ENCODE measurements at regions not wholly inside any gene's neighbourhood (a gene's known extent, or its start where the extent isn't known, plus 50 kb on each side); places are given as distances from the start of the nearest gene placed in this dataset.

DNA sequence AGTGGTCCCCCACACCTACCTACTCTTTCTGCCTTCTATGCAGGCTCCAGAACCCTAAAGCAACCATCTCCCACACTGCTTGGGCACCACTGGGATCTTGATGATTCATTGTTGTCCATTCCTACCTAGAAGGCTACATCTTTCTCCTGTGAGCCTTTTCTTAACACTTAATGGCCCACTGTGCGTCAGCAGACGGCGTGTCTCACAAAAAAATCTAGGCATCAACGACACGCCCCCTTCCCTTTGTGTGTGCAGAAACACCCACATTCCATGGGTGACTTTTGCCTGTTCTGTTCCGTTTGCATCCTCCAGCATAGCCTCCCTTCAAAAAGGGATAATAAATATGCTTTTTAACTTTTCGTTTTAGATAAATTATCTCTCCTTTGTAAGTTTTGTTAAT lies 99.7 kb upstream of the CYRIA start (continued):
- TF ChIP-seq, protein P1, sequence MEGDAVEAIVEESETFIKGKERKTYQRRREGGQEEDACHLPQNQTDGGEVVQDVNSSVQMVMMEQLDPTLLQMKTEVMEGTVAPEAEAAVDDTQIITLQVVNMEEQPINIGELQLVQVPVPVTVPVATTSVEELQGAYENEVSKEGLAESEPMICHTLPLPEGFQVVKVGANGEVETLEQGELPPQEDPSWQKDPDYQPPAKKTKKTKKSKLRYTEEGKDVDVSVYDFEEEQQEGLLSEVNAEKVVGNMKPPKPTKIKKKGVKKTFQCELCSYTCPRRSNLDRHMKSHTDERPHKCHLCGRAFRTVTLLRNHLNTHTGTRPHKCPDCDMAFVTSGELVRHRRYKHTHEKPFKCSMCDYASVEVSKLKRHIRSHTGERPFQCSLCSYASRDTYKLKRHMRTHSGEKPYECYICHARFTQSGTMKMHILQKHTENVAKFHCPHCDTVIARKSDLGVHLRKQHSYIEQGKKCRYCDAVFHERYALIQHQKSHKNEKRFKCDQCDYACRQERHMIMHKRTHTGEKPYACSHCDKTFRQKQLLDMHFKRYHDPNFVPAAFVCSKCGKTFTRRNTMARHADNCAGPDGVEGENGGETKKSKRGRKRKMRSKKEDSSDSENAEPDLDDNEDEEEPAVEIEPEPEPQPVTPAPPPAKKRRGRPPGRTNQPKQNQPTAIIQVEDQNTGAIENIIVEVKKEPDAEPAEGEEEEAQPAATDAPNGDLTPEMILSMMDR (IDR thresholded peaks at IDR 0.05 in 2 of 3, conservative IDR thresholded peaks at IDR 0.05 in 1 of 3; ENCODE audit: borderline replicate concordance in 1 of 3, insufficient read depth in 1 of 3, low read depth in 2 of 3, low read length in 2 of 3) = no peak

DNA sequence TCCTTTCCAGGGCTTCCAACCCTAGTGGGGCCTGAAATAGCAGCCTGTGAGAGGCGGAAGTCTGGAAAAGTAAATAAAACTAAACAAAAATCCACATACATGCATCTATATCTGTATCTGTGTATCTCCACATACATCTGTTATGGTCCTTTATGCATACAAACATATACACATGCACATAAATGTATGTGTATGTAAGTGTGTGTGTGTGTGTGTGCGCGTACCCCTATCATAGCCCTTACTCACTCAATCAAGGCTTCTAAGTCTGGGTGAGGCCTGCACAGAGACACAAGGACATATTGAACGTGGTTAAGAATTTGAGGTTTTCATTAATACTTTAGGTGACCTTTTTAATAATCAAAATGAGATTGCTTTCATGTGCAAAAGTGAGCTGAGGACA lies 98.9 kb upstream of the CYRIA start:
- no TSS peak for BruUV-seq (replicated peaks)
- no peaks in the 10 kb centered on the region for H3K9me2 ChIP-seq (ENCODE audit: insufficient read depth)
- no peaks in the 10 kb centered on the region for H4K20me1 ChIP-seq (ENCODE audit: insufficient read depth)
- no peak for TF ChIP-seq SIN3A (IDR thresholded peaks at IDR 0.05; ENCODE audit: low read depth)
- no peak for TF ChIP-seq RAD21 (IDR thresholded peaks at IDR 0.05; ENCODE audit: low read depth)
- TF ChIP-seq FOSL1 (IDR thresholded peaks at IDR 0.05; ENCODE audit: low read depth) = no peak
- no peak for TF ChIP-seq YY1 (IDR thresholded peaks at IDR 0.05; ENCODE audit: extremely low read depth, insufficient replicate concordance, low read depth, low read length)
- no peak for TF ChIP-seq EZH2phosphoT487 (IDR thresholded peaks at IDR 0.05; ENCODE audit: borderline replicate concordance)
- TF ChIP-seq, protein P2, sequence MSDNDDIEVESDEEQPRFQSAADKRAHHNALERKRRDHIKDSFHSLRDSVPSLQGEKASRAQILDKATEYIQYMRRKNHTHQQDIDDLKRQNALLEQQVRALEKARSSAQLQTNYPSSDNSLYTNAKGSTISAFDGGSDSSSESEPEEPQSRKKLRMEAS (IDR thresholded peaks at IDR 0.05) = no peak
- TF ChIP-seq TCF7L2 (IDR thresholded peaks at IDR 0.05; ENCODE audit: borderline replicate concordance, extremely low read depth, insufficient read depth, insufficient read length) = no peak
- H3K27ac ChIP-seq (ENCODE audit: low read depth, low read length) = no peak overlapping the region
- H3K79me2 ChIP-seq (ENCODE audit: insufficient read depth, low read length) = no peaks in the 10 kb centered on the region
- no peak for ATAC-seq
- ChIA-PET CTCF (interaction anchor here (0.6 kb wide), 1 partner anchor 111 kb away, joined by 3 read pairs; no protein-coding TSS in a partner anchor), POLR2A (no interaction called here), RAD21 (ENCODE audit: low non-redundant PET in 1 of 2, low total read pairs in 2 of 2, uncharacterized antibody in 2 of 2, unreplicated experiment in 2 of 2) (no interaction called here)
- H3K9ac ChIP-seq (ENCODE audit: low read length) = no peak overlapping the region
- no peak overlapping the region for H3K4me2 ChIP-seq (ENCODE audit: low read length)
- intact Hi-C loops (cut with micrococcal nuclease) = loop anchor here (10.0 kb wide), 1 partner anchor 830 kb away; no protein-coding TSS in a partner anchor
- H3K36me3 ChIP-seq (ENCODE audit: control insufficient read depth in 1 of 2, insufficient read depth in 2 of 2, low read length in 2 of 2) = no peaks in the 10 kb centered on the region
- no peak overlapping the region for H2AFZ ChIP-seq (ENCODE audit: low read depth, low read length, poor library complexity, severe bottlenecking)
- DNase-seq (ENCODE audit: low read depth, low spot score) = no peak
- H3K4me3 ChIP-seq (replicated peaks in 1 of 2; ENCODE audit: low read depth in 1 of 2, low read length in 2 of 2) = no peak overlapping the region
- peaks cover 27% of the 10 kb centered on the region for H3K27me3 ChIP-seq (ENCODE audit: insufficient read depth, low read length)
- H3K4me1 ChIP-seq (ENCODE audit: control insufficient read depth in 1 of 2, insufficient read depth in 2 of 2, low read length in 2 of 2) = no peaks in the 10 kb centered on the region
- H3K9me3 ChIP-seq (ENCODE audit: control insufficient read depth in 1 of 2, insufficient read depth in 1 of 2, low read depth in 1 of 2, low read length in 2 of 2) = no peaks in the 10 kb centered on the region

Measured in HCT116 (cell line).